ENCODE measurements at regions not wholly inside any gene's neighbourhood (a gene's known extent, or its start where the extent isn't known, plus 50 kb on each side); places are given as distances from the start of the nearest gene placed in this dataset.

GRCh38 chr3:178396318-178396717 lies 139.9 kb upstream of the KCNMB2 start:
- no peak for DNase-seq

DNA sequence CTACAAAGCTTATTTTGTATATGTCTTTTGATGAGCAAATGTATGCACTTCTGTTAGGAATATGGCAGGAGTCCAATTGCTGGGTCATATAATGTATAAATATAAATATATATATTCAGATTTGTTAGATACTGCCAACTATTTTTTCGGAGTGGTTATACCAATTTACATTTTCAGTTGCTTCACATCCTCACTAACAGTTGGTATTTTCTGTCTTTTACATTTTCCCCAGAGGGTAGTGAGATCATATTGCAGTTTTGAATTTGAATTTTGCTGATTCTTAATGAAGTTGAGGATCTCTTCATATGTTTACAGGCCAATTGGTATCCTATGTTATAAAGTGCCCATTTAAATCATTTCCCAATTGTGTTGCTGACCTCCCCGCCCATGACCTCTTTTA lies 139.0 kb upstream of the KCNMB2 start:
- DNase-seq: no peak

DNA sequence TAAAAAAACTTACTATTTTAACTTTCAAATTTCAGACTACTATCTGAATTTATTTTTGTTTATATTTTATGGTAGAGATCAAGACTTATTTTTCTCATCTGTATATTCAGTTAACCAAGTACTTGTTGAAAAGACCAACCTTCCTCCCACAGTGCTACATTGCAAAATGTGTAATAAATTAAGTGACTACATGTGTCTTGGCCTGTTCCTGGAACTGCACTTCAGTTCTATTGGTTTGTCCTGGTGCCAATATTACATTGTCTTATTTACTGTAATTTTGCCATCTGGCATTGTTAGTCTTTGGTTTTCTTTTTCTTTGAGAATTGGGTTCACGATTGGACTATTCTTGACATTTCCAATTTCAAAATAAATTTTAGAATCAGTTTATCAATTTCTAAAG lies 138.4 kb upstream of the KCNMB2 start:
- DNase-seq: peak; percentile 32

GRCh38 chr3:178404961-178405360 lies 131.3 kb upstream of the KCNMB2 start:
- no peak for DNase-seq

GRCh38 chr3:178405531-178405930 lies 130.7 kb upstream of the KCNMB2 start:
- no peak for DNase-seq

GRCh38 chr3:178406206-178406605 lies 130.0 kb upstream of the KCNMB2 start:
- no peak for DNase-seq

DNA sequence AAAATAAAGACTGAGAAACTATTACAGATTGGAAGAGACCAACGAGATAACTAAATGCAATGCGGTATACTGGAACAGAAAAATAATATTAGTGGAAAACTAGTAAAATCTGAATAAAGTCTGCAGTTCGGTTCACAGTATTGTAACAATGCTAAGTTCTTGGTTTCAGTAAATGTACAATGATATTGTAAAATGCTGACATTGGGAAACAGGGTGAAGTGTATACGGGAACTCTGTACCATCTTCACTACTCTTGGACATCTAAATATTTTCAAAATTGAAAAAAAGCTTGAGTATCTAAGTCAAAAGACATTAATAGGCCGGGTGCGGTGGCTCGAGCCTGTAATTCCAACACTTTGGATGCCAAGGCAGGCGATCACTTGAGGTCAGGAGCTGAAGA lies 120.9 kb upstream of the KCNMB2 start:
- DNase-seq: no peak

- no peak for DNase-seq
These were observed 118.5 kb upstream of the KCNMB2 start for GRCh38 chr3:178417736-178418135.

DNA sequence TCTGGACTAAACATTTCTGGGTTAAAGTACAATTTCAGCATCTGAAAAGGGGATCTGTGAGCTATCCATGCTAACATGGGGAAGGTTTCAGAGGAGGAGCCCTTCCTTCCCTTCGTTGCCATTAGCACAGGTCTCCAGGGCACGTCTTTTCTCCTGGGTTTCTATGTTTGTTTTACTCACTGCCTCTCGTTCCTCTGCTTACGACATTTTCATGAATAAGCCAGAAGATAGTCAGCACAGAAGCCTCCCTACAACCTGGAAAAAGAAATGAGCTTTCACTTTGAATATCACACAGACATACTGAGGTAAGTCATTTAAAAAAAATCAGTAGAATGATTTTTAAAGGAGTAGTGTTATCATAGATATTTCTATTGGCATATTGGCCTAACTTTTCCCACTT lies 117.2 kb upstream of the KCNMB2 start:
- no peak for DNase-seq

DNA sequence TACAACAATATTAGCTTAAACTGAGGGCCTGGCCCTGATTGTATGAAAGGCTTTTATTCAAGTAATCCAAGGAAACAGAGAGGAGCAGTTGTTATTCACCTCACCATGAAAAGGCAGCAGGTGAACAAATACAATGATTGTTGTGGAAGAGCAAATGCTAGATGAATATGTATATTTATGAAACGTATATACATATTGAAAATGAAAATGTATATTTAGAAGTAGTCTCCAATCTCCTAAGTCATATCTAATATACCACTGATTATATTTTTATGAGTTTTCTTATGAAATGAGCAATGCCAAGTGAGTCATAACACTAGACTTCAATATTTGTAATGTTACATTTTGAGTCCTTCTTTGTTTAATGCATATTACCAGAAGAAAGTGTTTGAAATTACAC lies 116.2 kb upstream of the KCNMB2 start:
- no peak for DNase-seq

GRCh38 chr3:178421069-178421468 lies 115.2 kb upstream of the KCNMB2 start:
- no peak for DNase-seq

DNA sequence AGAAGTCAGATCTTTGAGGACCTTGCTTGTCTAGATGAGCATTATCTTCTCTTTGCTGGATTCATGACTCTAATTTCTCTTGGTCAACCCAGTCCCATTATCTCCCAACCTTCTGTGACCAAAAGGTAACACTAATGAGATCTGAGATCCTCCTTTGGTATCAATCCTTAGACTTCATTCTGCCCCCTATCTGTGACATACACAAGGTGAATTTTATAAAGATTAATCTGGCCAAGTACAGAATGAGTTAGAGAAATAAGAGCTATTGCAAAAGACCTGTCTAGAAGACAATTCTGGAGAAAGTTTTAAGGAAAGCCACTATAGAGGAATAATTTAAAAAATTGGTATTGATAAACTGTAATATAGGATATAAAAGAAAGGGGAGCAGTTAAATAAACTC lies 113.8 kb upstream of the KCNMB2 start:
- DNase-seq: no peak

- DNase-seq: no peak
These were observed 108.2 kb upstream of the KCNMB2 start for GRCh38 chr3:178428037-178428436.

GRCh38 chr3:178434206-178434805 lies 101.9 kb upstream of the KCNMB2 start:
- peak; percentile 3 for DNase-seq

DNA sequence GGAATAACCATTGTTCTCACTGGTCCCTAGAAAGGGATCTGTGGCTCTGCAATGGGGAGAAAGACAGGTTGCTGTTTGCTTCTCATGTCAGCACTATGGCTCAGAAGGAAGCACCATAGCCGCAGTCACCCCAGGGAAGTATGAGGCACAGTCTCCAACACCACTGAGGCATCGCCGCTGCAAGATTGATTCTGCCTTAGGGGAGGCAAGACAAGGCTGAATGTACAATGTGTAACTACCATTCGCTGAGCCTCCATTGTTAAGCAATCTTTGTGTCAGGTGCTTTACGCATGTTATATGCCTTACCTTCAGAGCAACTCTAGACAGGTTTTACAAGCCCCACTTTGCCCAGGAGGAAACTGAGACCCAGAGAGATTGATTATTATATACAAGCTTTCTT lies 100.7 kb upstream of the KCNMB2 start:
- DNase-seq: no peak

DNA sequence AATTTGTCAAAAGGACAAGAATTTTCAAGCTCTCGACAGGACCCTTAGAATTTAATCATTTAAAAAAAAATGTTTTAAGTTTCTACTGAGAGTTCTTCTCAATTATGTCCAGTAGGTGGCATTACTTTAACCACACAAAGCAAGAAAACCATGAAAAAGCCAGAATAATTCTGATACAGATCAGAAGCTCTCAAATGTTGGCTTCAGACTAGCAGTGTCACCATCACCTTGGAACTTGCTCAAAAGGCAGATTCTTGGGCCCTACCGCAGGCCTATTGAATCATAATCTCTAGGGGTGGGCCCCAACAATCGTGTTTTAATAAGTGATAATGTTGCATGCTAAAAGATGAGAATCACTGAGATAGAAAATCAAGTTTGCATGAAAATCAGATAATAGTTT lies 99.5 kb upstream of the KCNMB2 start:
- DNase-seq: peak; percentile 29

DNA sequence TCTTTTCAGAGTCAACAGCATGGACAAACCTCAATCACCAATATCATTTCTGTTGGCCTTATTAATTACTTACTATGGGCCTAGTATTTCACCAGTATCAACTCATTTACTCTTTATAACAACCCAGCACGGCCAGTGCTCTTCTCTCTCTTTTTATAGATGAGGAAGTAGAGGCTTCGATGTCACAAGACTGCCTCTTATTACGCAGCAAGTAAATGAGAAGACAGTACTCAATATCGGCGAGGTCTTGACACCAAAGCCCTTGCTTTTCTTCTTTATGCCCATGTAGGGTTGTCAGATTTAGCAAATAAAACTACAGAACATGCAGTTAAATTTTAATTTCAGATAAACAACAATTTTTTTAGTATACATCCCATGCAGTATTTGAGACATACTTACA lies 99.0 kb upstream of the KCNMB2 start:
- DNase-seq: peak; percentile 27

- DNase-seq: no peak
These were observed 96.7 kb upstream of the KCNMB2 start for GRCh38 chr3:178439504-178439903.

DNA sequence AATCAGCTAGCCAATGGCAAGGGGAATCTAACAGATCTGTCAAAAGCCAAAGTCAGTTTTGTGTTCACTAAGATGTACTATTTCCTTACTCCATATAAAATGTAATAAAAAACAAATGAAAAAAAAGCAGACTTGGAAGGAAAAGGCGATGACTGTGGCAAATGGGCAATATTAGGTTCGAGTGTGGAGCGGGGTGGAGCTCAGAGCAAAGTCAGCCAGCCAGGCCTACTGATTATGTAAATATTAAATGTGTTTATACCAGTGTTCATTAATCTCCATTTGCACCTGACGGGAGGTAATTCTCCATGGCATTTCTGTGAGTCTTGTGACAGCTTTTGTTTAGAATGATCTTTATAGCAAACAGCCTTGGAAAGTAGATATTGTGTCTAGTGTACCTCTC lies 96.2 kb upstream of the KCNMB2 start:
- no peak for DNase-seq

GRCh38 chr3:178443634-178444033 lies 92.6 kb upstream of the KCNMB2 start:
- DNase-seq: no peak

- no peak for DNase-seq
These were observed 91.1 kb upstream of the KCNMB2 start for GRCh38 chr3:178445139-178445538.

DNA sequence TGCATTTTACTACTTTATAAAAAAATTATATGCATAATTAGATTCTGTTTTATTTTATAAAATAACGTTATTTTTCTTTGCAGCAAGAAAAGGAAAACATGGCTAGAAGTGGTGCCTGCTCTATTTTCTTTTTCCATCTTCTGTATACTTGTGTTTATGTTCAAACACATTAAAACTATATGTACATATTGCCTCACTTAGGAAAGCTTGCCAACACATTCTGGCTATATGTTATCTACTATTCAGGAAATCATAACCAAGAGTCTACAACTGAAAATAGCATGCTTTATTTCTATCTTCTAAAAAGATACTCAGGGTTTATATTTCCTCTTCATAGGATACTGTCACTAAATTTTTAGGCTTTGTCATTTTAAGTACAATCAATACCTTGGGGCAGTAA lies 90.2 kb upstream of the KCNMB2 start:
- DNase-seq: no peak

- DNase-seq: no peak
These were observed 85.8 kb upstream of the KCNMB2 start for GRCh38 chr3:178450476-178450875.

DNA sequence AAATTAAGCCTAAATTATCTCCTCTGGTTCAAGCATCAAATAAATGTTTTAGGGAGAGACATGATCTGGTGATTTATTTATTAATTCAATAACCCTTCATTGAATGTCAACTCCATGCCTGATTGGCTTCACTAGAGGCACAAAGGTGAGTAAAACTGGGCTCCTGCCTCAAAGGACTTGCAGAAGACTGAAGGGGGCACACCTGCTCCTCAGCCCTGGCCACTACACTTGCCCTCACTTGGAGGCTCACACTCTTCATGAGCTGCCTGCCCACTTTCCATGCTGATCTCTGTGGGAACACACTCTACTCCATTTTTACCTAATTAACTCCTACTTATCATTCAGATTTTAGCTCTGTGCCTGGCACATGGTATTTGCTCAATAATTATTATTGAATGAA lies 84.4 kb upstream of the KCNMB2 start:
- no peak for DNase-seq

DNA sequence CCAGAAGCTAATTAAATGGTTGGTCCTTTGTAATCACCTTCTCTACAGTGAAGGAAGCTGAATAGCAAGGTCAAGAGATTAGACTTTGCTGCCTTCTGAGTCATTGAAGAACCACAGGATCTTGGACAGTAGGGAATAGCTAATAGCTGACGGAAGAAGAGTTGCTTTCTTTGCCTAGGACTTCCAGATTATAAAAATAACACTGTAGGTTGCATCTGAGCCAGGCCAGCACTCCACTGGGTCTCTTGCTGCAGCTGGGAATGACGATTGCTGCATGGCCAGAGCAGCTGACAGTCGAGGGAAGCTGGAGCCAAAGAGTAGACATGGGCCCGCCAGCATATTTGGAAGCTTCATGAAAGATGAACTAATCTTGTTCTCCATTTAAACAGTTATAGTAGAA lies 81.5 kb upstream of the KCNMB2 start:
- DNase-seq: no peak

- DNase-seq: no peak
These were observed 81.0 kb upstream of the KCNMB2 start for GRCh38 chr3:178455226-178455625.
